HCT116 (cell line): ENCODE measurements at regions not wholly inside any gene's neighbourhood (a gene's known extent, or its start where the extent isn't known, plus 50 kb on each side); places are given as distances from the start of the nearest gene placed in this dataset.
"Not testable (repeated sequence)": the region's sequence is repeated elsewhere in the genome, so short reads cannot be mapped to it uniquely, and the experiment has no call there.

Experiments used
- ATAC-seq: fragments of 200-7000 bp; cut with Tn5 transposase; 2 replicates; pipeline ENCODE4 v1.9.1; 2020; ENCODE audit warnings: mild to moderate bottlenecking, moderate library complexity
- BruUV-seq: library from RNA; stranded (reverse); fragments of 400-500 nt; replicated peaks from 2 replicates; lab custom pipeline; 2021; lab: Mats Ljungman, UMichigan
- CTCF ChIA-PET: fragments of 300-600 bp; sonication (Branson Sonifier 250); formaldehyde crosslinking; loops from one replicate; lab custom pipeline; 2021; ENCODE audit warnings: antibody characterized with exemption; lab: Charles Lee
- POLR2A ChIA-PET: fragments of 300-600, 350-600 bp; sonication (Branson Sonifier 250); formaldehyde crosslinking; loops from one replicate; lab custom pipeline; 2021; ENCODE audit warnings: antibody characterized with exemption; lab: Charles Lee
- RAD21 ChIA-PET, 2 experiments: fragments of 300-600 bp; sonication (Branson Sonifier 250); formaldehyde crosslinking; loops; one replicate each; lab custom pipeline; 2023; ENCODE audit warnings: low total read pairs in 2 of 2; ENCODE audit not compliant: uncharacterized antibody in 2 of 2, unreplicated experiment in 2 of 2, low non-redundant PET in 1 of 2; lab: Charles Lee
- DNase-seq: peaks from one replicate; pipeline ENCODE4 v3.0.0-alpha.2; 2010; ENCODE audit warnings: low read depth, low spot score
- H2AFZ ChIP-seq: fragments of 200-600 bp; shearing (Covaris generic), sonication (generic); 2 replicates; pipeline ENCODE4 v1.6.1; 2017; ENCODE audit warnings: low read depth, mixed run types, mixed read lengths, antibody characterized with exemption, low read length; ENCODE audit not compliant: poor library complexity, severe bottlenecking
- H3K27ac ChIP-seq: 2 replicates; pipeline ENCODE4 v1.5.1; 2012; ENCODE audit warnings: low read depth, low read length
- H3K27me3 ChIP-seq: fragments of 200-600 bp; sonication (generic); 2 replicates; pipeline ENCODE4 v1.6.1; 2016; ENCODE audit warnings: mixed run types, low read length, mixed read lengths; ENCODE audit not compliant: insufficient read depth
- H3K36me3 ChIP-seq, 2 experiments: fragments of 200-500 bp in 1 of 2; fragments of 200-600 bp in 1 of 2; sonication (Bioruptor generic) in 1 of 2; sonication (generic) in 1 of 2; 2 replicates each; pipeline versions ENCODE4 v1.5.1 to v1.6.1; 2014 to 2016; ENCODE audit warnings: low read length in 2 of 2, inconsistent platforms in 1 of 2, mixed read lengths in 1 of 2, mixed run types in 1 of 2; ENCODE audit not compliant: insufficient read depth in 2 of 2, control insufficient read depth in 1 of 2
- H3K4me1 ChIP-seq, 2 experiments: fragments of 200-600 bp in 1 of 2; sonication (generic) in 1 of 2; 2 replicates each; pipeline versions ENCODE4 v1.5.1 to v1.6.1; 2012 to 2017; ENCODE audit warnings: low read length in 2 of 2, inconsistent platforms in 1 of 2, mild to moderate bottlenecking in 1 of 2, mixed read lengths in 1 of 2, mixed run types in 1 of 2, moderate library complexity in 1 of 2; ENCODE audit not compliant: insufficient read depth in 2 of 2, control insufficient read depth in 1 of 2
- H3K4me2 ChIP-seq: fragments of 200-600 bp; sonication (generic); 2 replicates; pipeline ENCODE4 v1.6.1; 2017; ENCODE audit warnings: mixed run types, low read length, mixed read lengths
- H3K4me3 ChIP-seq, 2 experiments: fragments of 200-600 bp in 1 of 2; sonication (generic) in 1 of 2; replicated peaks in 1 of 2; 2 replicates each; pipeline ENCODE4 v1.5.1; 2011 to 2016; ENCODE audit warnings: low read length in 2 of 2, control low read depth in 1 of 2, low read depth in 1 of 2, mild to moderate bottlenecking in 1 of 2, mixed read lengths in 1 of 2, mixed run types in 1 of 2
- H3K79me2 ChIP-seq: fragments of 200-600 bp; sonication (generic); 2 replicates; pipeline ENCODE4 v1.6.1; 2017; ENCODE audit warnings: mild to moderate bottlenecking, mixed run types, low read length, moderate library complexity, mixed read lengths; ENCODE audit not compliant: insufficient read depth
- H3K9ac ChIP-seq: fragments of 200-600 bp; sonication (generic); 2 replicates; pipeline ENCODE4 v1.6.1; 2016; ENCODE audit warnings: low read length, mixed read lengths
- H3K9me2 ChIP-seq: fragments of 200-600 bp; sonication (generic), shearing (Covaris generic); 2 replicates; pipeline ENCODE4 v1.6.1; 2017; ENCODE audit warnings: mixed run types, mild to moderate bottlenecking, moderate library complexity; ENCODE audit not compliant: insufficient read depth
- H3K9me3 ChIP-seq, 2 experiments: fragments of 200-500 bp in 1 of 2; fragments of 200-600 bp in 1 of 2; sonication (Bioruptor generic) in 1 of 2; sonication (generic) in 1 of 2; 2 replicates each; pipeline ENCODE4 v1.6.1; 2014 to 2017; ENCODE audit warnings: low read length in 2 of 2, mixed read lengths in 2 of 2, inconsistent platforms in 1 of 2, low read depth in 1 of 2, mild to moderate bottlenecking in 1 of 2, mixed run types in 1 of 2, moderate library complexity in 1 of 2; ENCODE audit not compliant: control insufficient read depth in 1 of 2, insufficient read depth in 1 of 2
- H4K20me1 ChIP-seq: fragments of 200-600 bp; sonication (generic), shearing (Covaris generic); 2 replicates; pipeline ENCODE4 v1.6.1; 2017; ENCODE audit warnings: mixed run types, mild to moderate bottlenecking, moderate library complexity; ENCODE audit not compliant: insufficient read depth
- CBX3 ChIP-seq: IDR thresholded peaks from 2 replicates; pipeline ENCODE4 v1.6.1; 2012; ENCODE audit warnings: low read depth
- CEBPB ChIP-seq: IDR thresholded peaks from 2 replicates; pipeline ENCODE4 v1.6.1; 2012; ENCODE audit warnings: low read depth
- CTCF ChIP-seq, 3 experiments: fragments of 200-600 bp in 1 of 3; sonication (generic) in 1 of 3; IDR thresholded peaks in 2 of 3; conservative IDR thresholded peaks in 1 of 3; 2 replicates each; pipeline ENCODE4 v1.5.1; 2012 to 2017; ENCODE audit warnings: low read depth in 2 of 3, low read length in 2 of 3, antibody characterized with exemption in 1 of 3, borderline replicate concordance in 1 of 3, control low read depth in 1 of 3, mild to moderate bottlenecking in 1 of 3, mixed read lengths in 1 of 3, mixed run types in 1 of 3, moderate library complexity in 1 of 3; ENCODE audit not compliant: insufficient read depth in 1 of 3
- EGR1 ChIP-seq: IDR thresholded peaks from 2 replicates; pipeline ENCODE4 v1.6.1; 2012; ENCODE audit warnings: low read depth
- EZH2 ChIP-seq: fragments of 200-600 bp; sonication (generic); IDR thresholded peaks from 2 replicates; pipeline ENCODE4 v1.6.1; 2017; ENCODE audit warnings: antibody characterized with exemption, mixed run types
- EZH2phosphoT487 ChIP-seq: fragments of 200-600 bp; IDR thresholded peaks from 2 replicates; pipeline ENCODE4 v1.6.1; 2018; ENCODE audit warnings: antibody characterized with exemption, borderline replicate concordance
- JUND ChIP-seq: IDR thresholded peaks from 2 replicates; pipeline ENCODE4 v1.6.1; 2012
- MAX ChIP-seq: IDR thresholded peaks from 2 replicates; pipeline ENCODE4 v1.6.1; 2012
- POLR2A ChIP-seq: IDR thresholded peaks from 2 replicates; pipeline ENCODE4 v1.7.0; 2011; ENCODE audit warnings: borderline replicate concordance; ENCODE audit not compliant: insufficient read depth, insufficient read length; ENCODE audit errors: extremely low read depth
- POLR2AphosphoS5 ChIP-seq: IDR thresholded peaks from 2 replicates; pipeline ENCODE4 v1.6.1; 2011; ENCODE audit warnings: mild to moderate bottlenecking, low read depth, low read length, moderate library complexity
- RAD21 ChIP-seq: IDR thresholded peaks from 2 replicates; pipeline ENCODE4 v1.6.1; 2012; ENCODE audit warnings: low read depth, mild to moderate bottlenecking
- SIN3A ChIP-seq: IDR thresholded peaks from 2 replicates; pipeline ENCODE4 v1.6.1; 2012; ENCODE audit warnings: low read depth
- SP1 ChIP-seq: IDR thresholded peaks from 2 replicates; pipeline ENCODE4 v1.6.1; 2012; ENCODE audit warnings: low read depth
- SRF ChIP-seq: IDR thresholded peaks from 2 replicates; pipeline ENCODE4 v1.6.1; 2012; ENCODE audit warnings: low read depth
- TCF7L2 ChIP-seq: IDR thresholded peaks from 2 replicates; pipeline ENCODE4 v1.7.0; 2011; ENCODE audit warnings: borderline replicate concordance, inconsistent platforms; ENCODE audit not compliant: insufficient read depth, insufficient read length; ENCODE audit errors: extremely low read depth
- YY1 ChIP-seq: IDR thresholded peaks from 2 replicates; pipeline ENCODE4 v1.6.1; 2011; ENCODE audit warnings: low read length, low read depth, moderate library complexity, mild to moderate bottlenecking; ENCODE audit not compliant: insufficient replicate concordance; ENCODE audit errors: extremely low read depth
- ZBTB33 ChIP-seq: IDR thresholded peaks from 2 replicates; pipeline ENCODE4 v1.6.1; 2011; ENCODE audit warnings: mild to moderate bottlenecking, low read length, moderate library complexity; ENCODE audit not compliant: insufficient replicate concordance; ENCODE audit errors: extremely low read depth
- ZFX ChIP-seq: fragments of 450-650 bp; IDR thresholded peaks from 2 replicates; pipeline ENCODE4 v1.6.1; 2017
- ZNF274 ChIP-seq: fragments of 200-500 bp; sonication (Bioruptor generic); IDR thresholded peaks from 2 replicates; pipeline ENCODE4 v1.6.1; 2014; ENCODE audit warnings: mild to moderate bottlenecking, low read depth, low read length, inconsistent platforms
- intact Hi-C: fragments of 100-400 bp; cut with micrococcal nuclease; formaldehyde crosslinking; loops from 2 replicates; pipeline ENCODE4 v1.10.0; 2022

GRCh38 chr12:54799966-54800365, 54.4 kb upstream of the MUCL1 start:
- H3K36me3 ChIP-seq, H3K9ac ChIP-seq, ATAC-seq, H3K9me3 ChIP-seq, RAD21 ChIA-PET, H3K4me3 ChIP-seq, intact Hi-C loops, H2AFZ ChIP-seq, CTCF ChIA-PET, DNase-seq, H3K27ac ChIP-seq, H4K20me1 ChIP-seq, H3K4me1 ChIP-seq, H3K9me2 ChIP-seq, BruUV-seq, H3K79me2 ChIP-seq, H3K4me2 ChIP-seq, POLR2A ChIA-PET: not testable (repeated sequence)
- peaks cover 59% of the 10 kb centered on the region for H3K27me3 ChIP-seq

GRCh38 chr12:54798651-54799050, 55.7 kb upstream of the MUCL1 start:
- Histone ChIP-seq H3K79me2 (no peaks in the 10 kb centered on the region), H3K9ac (no peak overlapping the region), H3K9me2 (no peaks in the 10 kb centered on the region), H3K4me2 (no peak overlapping the region), H3K27ac (no peak overlapping the region), H3K36me3 (no peaks in the 10 kb centered on the region), H3K9me3 (no peaks in the 10 kb centered on the region), H3K4me1 (no peaks in the 10 kb centered on the region), H3K4me3 (no peak overlapping the region), H2AFZ (no peak overlapping the region), H3K27me3 (peaks cover 54% of the 10 kb centered on the region), H4K20me1 (no peaks in the 10 kb centered on the region)
- RAD21 ChIA-PET: no interaction called here
- no TSS peak for BruUV-seq
- intact Hi-C loops: no loop called here
- CTCF ChIA-PET: interaction anchor here (1.2 kb wide), 1 partner anchor 13 kb away, joined by 4 read pairs; no protein-coding TSS in a partner anchor
- POLR2A ChIA-PET: no interaction called here
- no peak for DNase-seq
- ATAC-seq: no peak
- TF ChIP-seq CBX3 (no peak), POLR2A (no peak), EZH2phosphoT487 (no peak), SRF (no peak), TCF7L2 (no peak), YY1 (no peak), POLR2AphosphoS5 (no peak), RAD21 (no peak), ZNF274 (no peak), EGR1 (no peak), SP1 (no peak), MAX (no peak), JUND (no peak), CTCF (IDR thresholded peaks at IDR 0.05 in 2 of 3, conservative IDR thresholded peaks at IDR 0.05 in 1 of 3; ENCODE audit: borderline replicate concordance in 1 of 3, insufficient read depth in 1 of 3, low read depth in 2 of 3, low read length in 2 of 3) (no peak), SIN3A (no peak), CEBPB (no peak), ZFX (no peak), EZH2 (no peak), ZBTB33 (no peak)
